Glutamatergic neuron (in vitro differentiated cells): ENCODE measurements at regions not wholly inside any gene's neighbourhood (a gene's known extent, or its start where the extent isn't known, plus 50 kb on each side); places are given as distances from the start of the nearest gene placed in this dataset.

Source experiments
- DNase-seq: peaks from one replicate; pipeline ENCODE4 v3.0.0; 2022
- H3K27ac Mint-ChIP-seq: one replicate; pipeline ENCODE4 v1.8.0; 2020; ENCODE audit warnings: mild to moderate bottlenecking, mixed read lengths, inconsistent platforms; ENCODE audit not compliant: unreplicated experiment
- H3K27me3 Mint-ChIP-seq: one replicate; pipeline ENCODE4 v1.8.0; 2020; ENCODE audit warnings: mild to moderate bottlenecking, moderate library complexity, mixed read lengths, inconsistent platforms; ENCODE audit not compliant: unreplicated experiment
- H3K36me3 Mint-ChIP-seq: one replicate; pipeline ENCODE4 v1.8.0; 2020; ENCODE audit warnings: mild to moderate bottlenecking, mixed read lengths, inconsistent platforms; ENCODE audit not compliant: unreplicated experiment
- H3K4me1 Mint-ChIP-seq: one replicate; pipeline ENCODE4 v1.8.0; 2020; ENCODE audit warnings: mild to moderate bottlenecking, low read depth, mixed read lengths, inconsistent platforms; ENCODE audit not compliant: unreplicated experiment
- H3K4me3 Mint-ChIP-seq: one replicate; pipeline ENCODE4 v1.8.0; 2020; ENCODE audit warnings: mild to moderate bottlenecking, mixed read lengths, inconsistent platforms; ENCODE audit not compliant: unreplicated experiment
- H3K9me3 Mint-ChIP-seq: one replicate; pipeline ENCODE4 v1.8.0; 2020; ENCODE audit warnings: mild to moderate bottlenecking, moderate library complexity, mixed read lengths, inconsistent platforms; ENCODE audit not compliant: unreplicated experiment
- TF ChIP-seq, protein P1 (sequence below): fragments of 200-600 bp; sonication (generic); IDR thresholded peaks from one replicate; pipeline ENCODE4 v1.5.0; 2021; ENCODE audit not compliant: partially characterized antibody, unreplicated experiment

- Mint-ChIP-seq H3K27ac (no peak overlapping the region), H3K4me1 (no peaks in the 10 kb centered on the region), H3K9me3 (peaks cover 2% of the 10 kb centered on the region), H3K27me3 (no peaks in the 10 kb centered on the region), H3K36me3 (no peaks in the 10 kb centered on the region), H3K4me3 (no peak overlapping the region)
- TF ChIP-seq, protein P1, sequence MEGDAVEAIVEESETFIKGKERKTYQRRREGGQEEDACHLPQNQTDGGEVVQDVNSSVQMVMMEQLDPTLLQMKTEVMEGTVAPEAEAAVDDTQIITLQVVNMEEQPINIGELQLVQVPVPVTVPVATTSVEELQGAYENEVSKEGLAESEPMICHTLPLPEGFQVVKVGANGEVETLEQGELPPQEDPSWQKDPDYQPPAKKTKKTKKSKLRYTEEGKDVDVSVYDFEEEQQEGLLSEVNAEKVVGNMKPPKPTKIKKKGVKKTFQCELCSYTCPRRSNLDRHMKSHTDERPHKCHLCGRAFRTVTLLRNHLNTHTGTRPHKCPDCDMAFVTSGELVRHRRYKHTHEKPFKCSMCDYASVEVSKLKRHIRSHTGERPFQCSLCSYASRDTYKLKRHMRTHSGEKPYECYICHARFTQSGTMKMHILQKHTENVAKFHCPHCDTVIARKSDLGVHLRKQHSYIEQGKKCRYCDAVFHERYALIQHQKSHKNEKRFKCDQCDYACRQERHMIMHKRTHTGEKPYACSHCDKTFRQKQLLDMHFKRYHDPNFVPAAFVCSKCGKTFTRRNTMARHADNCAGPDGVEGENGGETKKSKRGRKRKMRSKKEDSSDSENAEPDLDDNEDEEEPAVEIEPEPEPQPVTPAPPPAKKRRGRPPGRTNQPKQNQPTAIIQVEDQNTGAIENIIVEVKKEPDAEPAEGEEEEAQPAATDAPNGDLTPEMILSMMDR = no peak
- no peak for DNase-seq
These were observed 64.3 kb upstream of the S1PR3 start for GRCh38 chr9:88926781-88927505.

- Mint-ChIP-seq H3K9me3 (peaks cover 2% of the 10 kb centered on the region), H3K27me3 (peaks cover under 1% of the 10 kb centered on the region), H3K4me1 (no peaks in the 10 kb centered on the region), H3K4me3 (no peak overlapping the region), H3K36me3 (no peaks in the 10 kb centered on the region), H3K27ac (no peak overlapping the region)
- TF ChIP-seq, protein P1 = no peak
- DNase-seq = no peak
These were observed 63.8 kb upstream of the S1PR3 start for GRCh38 chr9:88927510-88927909.

GRCh38 chr9:88930716-88931115 lies 60.6 kb upstream of the S1PR3 start:
- Mint-ChIP-seq H3K4me1 (no peaks in the 10 kb centered on the region), H3K4me3 (no peak overlapping the region), H3K27ac (no peak overlapping the region), H3K27me3 (peaks cover 1% of the 10 kb centered on the region), H3K36me3 (no peaks in the 10 kb centered on the region), H3K9me3 (peaks cover 2% of the 10 kb centered on the region)
- DNase-seq = no peak
- TF ChIP-seq, protein P1 = no peak

GRCh38 chr9:88932766-88933165 lies 58.5 kb upstream of the S1PR3 start:
- peaks cover 2% of the 10 kb centered on the region for H3K9me3 Mint-ChIP-seq
- no peaks in the 10 kb centered on the region for H3K36me3 Mint-ChIP-seq
- peaks cover 1% of the 10 kb centered on the region for H3K27me3 Mint-ChIP-seq
- no peak for DNase-seq
- no peak overlapping the region for H3K27ac Mint-ChIP-seq
- no peak overlapping the region for H3K4me3 Mint-ChIP-seq
- no peaks in the 10 kb centered on the region for H3K4me1 Mint-ChIP-seq
- TF ChIP-seq, protein P1 = no peak

- Mint-ChIP-seq H3K4me3 (no peak overlapping the region), H3K4me1 (no peaks in the 10 kb centered on the region), H3K36me3 (no peaks in the 10 kb centered on the region), H3K27ac (no peak overlapping the region), H3K27me3 (peaks cover 1% of the 10 kb centered on the region), H3K9me3 (peaks cover 2% of the 10 kb centered on the region)
- DNase-seq = no peak
- TF ChIP-seq, protein P1 = no peak
These were observed 57.5 kb upstream of the S1PR3 start for GRCh38 chr9:88933607-88934379.
